ENCODE measurements at regions not wholly inside any gene's neighbourhood (a gene's known extent, or its start where the extent isn't known, plus 50 kb on each side); places are given as distances from the start of the nearest gene placed in this dataset.
"Not testable (repeated sequence)": the region's sequence is repeated elsewhere in the genome, so short reads cannot be mapped to it uniquely, and the experiment has no call there.

GRCh38 chr22:19609753-19610152 is 85.5 kb upstream of the CLDN5 start:
- TF ChIP-seq, protein P1, sequence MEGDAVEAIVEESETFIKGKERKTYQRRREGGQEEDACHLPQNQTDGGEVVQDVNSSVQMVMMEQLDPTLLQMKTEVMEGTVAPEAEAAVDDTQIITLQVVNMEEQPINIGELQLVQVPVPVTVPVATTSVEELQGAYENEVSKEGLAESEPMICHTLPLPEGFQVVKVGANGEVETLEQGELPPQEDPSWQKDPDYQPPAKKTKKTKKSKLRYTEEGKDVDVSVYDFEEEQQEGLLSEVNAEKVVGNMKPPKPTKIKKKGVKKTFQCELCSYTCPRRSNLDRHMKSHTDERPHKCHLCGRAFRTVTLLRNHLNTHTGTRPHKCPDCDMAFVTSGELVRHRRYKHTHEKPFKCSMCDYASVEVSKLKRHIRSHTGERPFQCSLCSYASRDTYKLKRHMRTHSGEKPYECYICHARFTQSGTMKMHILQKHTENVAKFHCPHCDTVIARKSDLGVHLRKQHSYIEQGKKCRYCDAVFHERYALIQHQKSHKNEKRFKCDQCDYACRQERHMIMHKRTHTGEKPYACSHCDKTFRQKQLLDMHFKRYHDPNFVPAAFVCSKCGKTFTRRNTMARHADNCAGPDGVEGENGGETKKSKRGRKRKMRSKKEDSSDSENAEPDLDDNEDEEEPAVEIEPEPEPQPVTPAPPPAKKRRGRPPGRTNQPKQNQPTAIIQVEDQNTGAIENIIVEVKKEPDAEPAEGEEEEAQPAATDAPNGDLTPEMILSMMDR (IDR thresholded peaks at IDR 0.05; ENCODE audit: borderline replicate concordance, extremely low read depth, low read length, poor library complexity, severe bottlenecking): not testable (repeated sequence)
- not testable (repeated sequence) for TF ChIP-seq EZH2 (IDR thresholded peaks at IDR 0.05; ENCODE audit: borderline replicate concordance, low read depth, low read length, severe bottlenecking)
